SK-N-SH (cell line): ENCODE measurements at regions not wholly inside any gene's neighbourhood (a gene's known extent, or its start where the extent isn't known, plus 50 kb on each side); places are given as distances from the start of the nearest gene placed in this dataset.

Source experiments
- CTCF ChIA-PET: fragments of 300-600, 350-600 bp; formaldehyde crosslinking; extraction: SDS; loops from one replicate; lab custom pipeline; 2021; lab: Yijun Ruan, JAX
- POLR2A ChIA-PET: fragments of 350-600 bp; sonication (Branson Sonifier 250); formaldehyde crosslinking; extraction: SDS; loops from one replicate; lab custom pipeline; 2020; ENCODE audit warnings: antibody characterized with exemption, inconsistent platforms; lab: Yijun Ruan, JAX
- DNase-seq: peaks from one replicate; pipeline ENCODE4 v3.0.0; 2012
- H2AFZ ChIP-seq: fragments of 200-600 bp; sonication (generic); 2 replicates; pipeline ENCODE4 v1.8.1; 2016; ENCODE audit warnings: antibody characterized with exemption, mild to moderate bottlenecking, low read depth
- H3F3A ChIP-seq: fragments of 200-600 bp; sonication (generic); replicated peaks from 2 replicates; pipeline ENCODE3; 2016; ENCODE audit warnings: antibody characterized with exemption, mild to moderate bottlenecking; ENCODE audit not compliant: insufficient read depth
- H3K27ac ChIP-seq, 2 experiments: fragments of 200-500 bp in 1 of 2; fragments of 200-600 bp in 1 of 2; sonication (Bioruptor generic) in 1 of 2; sonication (generic), shearing (Covaris generic) in 1 of 2; 2 replicates each; pipeline versions ENCODE4 v1.5.1 to v1.6.1; 2014 to 2016; ENCODE audit warnings: low read depth in 2 of 2, inconsistent platforms in 1 of 2, low read length in 1 of 2, mild to moderate bottlenecking in 1 of 2, mixed read lengths in 1 of 2
- H3K27me3 ChIP-seq: fragments of 200-600 bp; sonication (generic), shearing (Covaris generic); 2 replicates; pipeline ENCODE4 v1.6.1; 2016; ENCODE audit warnings: mixed run types; ENCODE audit not compliant: insufficient read depth
- H3K36me3 ChIP-seq, 2 experiments: fragments of 200-500 bp in 1 of 2; fragments of 200-600 bp in 1 of 2; sonication (Bioruptor generic) in 1 of 2; sonication (generic) in 1 of 2; replicated peaks in 1 of 2; 2 replicates each; pipeline versions ENCODE3 to v1.5.1; 2014 to 2016; ENCODE audit warnings: low read length in 1 of 2, mild to moderate bottlenecking in 1 of 2; ENCODE audit not compliant: insufficient read depth in 2 of 2, control insufficient read depth in 1 of 2
- H3K4me1 ChIP-seq, 2 experiments: fragments of 200-500 bp in 1 of 2; fragments of 200-600 bp in 1 of 2; sonication (Bioruptor generic) in 1 of 2; sonication (generic), shearing (Covaris generic) in 1 of 2; 2 replicates each; pipeline versions ENCODE4 v1.5.1 to v1.6.1; 2014 to 2016; ENCODE audit warnings: low read depth in 1 of 2, low read length in 1 of 2, mixed run types in 1 of 2; ENCODE audit not compliant: insufficient read depth in 2 of 2, control insufficient read depth in 1 of 2
- H3K4me2 ChIP-seq: fragments of 200-600 bp; sonication (generic), shearing (Covaris generic); 2 replicates; pipeline ENCODE4 v1.6.1; 2017; ENCODE audit warnings: mixed run types
- H3K4me3 ChIP-seq, 2 experiments: fragments of 200-500 bp in 1 of 2; fragments of 200-600 bp in 1 of 2; sonication (Bioruptor generic) in 1 of 2; sonication (generic), shearing (Covaris generic) in 1 of 2; 2 replicates each; pipeline versions ENCODE4 v1.5.1 to v1.8.1; 2014 to 2016; ENCODE audit warnings: low read depth in 2 of 2, inconsistent platforms in 1 of 2, low read length in 1 of 2, mild to moderate bottlenecking in 1 of 2, mixed read lengths in 1 of 2, moderate library complexity in 1 of 2
- H3K79me2 ChIP-seq: fragments of 200-600 bp; sonication (generic); 2 replicates; pipeline ENCODE4 v1.8.1; 2017; ENCODE audit warnings: mild to moderate bottlenecking; ENCODE audit not compliant: insufficient read depth
- H3K9ac ChIP-seq: fragments of 200-600 bp; sonication (generic); 2 replicates; pipeline ENCODE4 v1.6.1; 2017; ENCODE audit warnings: mixed run types
- H3K9me2 ChIP-seq: fragments of 200-600 bp; sonication (generic); 2 replicates; pipeline ENCODE4 v1.6.1; 2017; ENCODE audit warnings: mixed run types
- H3K9me3 ChIP-seq: fragments of 200-600 bp; sonication (generic); 2 replicates; pipeline ENCODE4 v1.6.1; 2017; ENCODE audit warnings: mixed run types, mild to moderate bottlenecking, moderate library complexity
- H4K20me1 ChIP-seq: fragments of 200-600 bp; sonication (generic); 2 replicates; pipeline ENCODE4 v1.6.1; 2017; ENCODE audit warnings: mild to moderate bottlenecking, mixed run types; ENCODE audit not compliant: insufficient read depth
- CHD2 ChIP-seq: fragments of 150-350 bp; IDR thresholded peaks from 2 replicates; pipeline ENCODE4 v1.6.1; 2018; ENCODE audit warnings: low read length; ENCODE audit not compliant: partially characterized antibody
- ELF1 ChIP-seq: IDR thresholded peaks from 2 replicates; pipeline ENCODE4 v1.4.0; 2012
- EP300 ChIP-seq, 2 experiments: IDR thresholded peaks; 2 replicates each; pipeline versions ENCODE4 v1.4.0 to v1.6.1; 2012; ENCODE audit warnings: borderline replicate concordance in 1 of 2, low read depth in 1 of 2, low read length in 1 of 2
- FOSL2 ChIP-seq: IDR thresholded peaks from 2 replicates; pipeline ENCODE4 v1.4.0; 2012; ENCODE audit warnings: low read depth, mild to moderate bottlenecking, moderate library complexity, borderline replicate concordance
- FOXJ3 ChIP-seq: sonication (generic); formaldehyde crosslinking; IDR thresholded peaks from 2 replicates; pipeline ENCODE4 v1.5.1; 2020; ENCODE audit warnings: mild to moderate bottlenecking, missing genetic modification reagents
- GABPA ChIP-seq: IDR thresholded peaks from 2 replicates; pipeline ENCODE4 v1.4.0; 2012; ENCODE audit warnings: low read depth, mild to moderate bottlenecking
- GATA2 ChIP-seq: sonication (generic); formaldehyde crosslinking; IDR thresholded peaks from 2 replicates; pipeline ENCODE4 v1.5.0; 2020; ENCODE audit warnings: mild to moderate bottlenecking, missing genetic modification reagents
- JUND ChIP-seq: IDR thresholded peaks from 2 replicates; pipeline ENCODE4 v1.4.0; 2012
- MXI1 ChIP-seq: IDR thresholded peaks from 2 replicates; pipeline ENCODE4 v1.6.1; 2012; ENCODE audit warnings: mild to moderate bottlenecking, low read depth, low read length, improper control_type of control experiment
- NRF1 ChIP-seq: IDR thresholded peaks from 2 replicates; pipeline ENCODE4 v1.6.1; 2012; ENCODE audit warnings: low read depth, mild to moderate bottlenecking, low read length
- RCOR1 ChIP-seq: fragments of 150-350 bp; IDR thresholded peaks from 2 replicates; pipeline ENCODE4 v1.6.1; 2017; ENCODE audit warnings: antibody characterized with exemption, low read length
- RFX5 ChIP-seq: IDR thresholded peaks from 2 replicates; pipeline ENCODE4 v1.6.1; 2012; ENCODE audit warnings: mild to moderate bottlenecking, improper control_type of control experiment, low read length
- SIN3A ChIP-seq: IDR thresholded peaks from 2 replicates; pipeline ENCODE4 v1.6.1; 2012; ENCODE audit warnings: low read depth, mild to moderate bottlenecking, low read length, moderate library complexity, borderline replicate concordance
- SMC3 ChIP-seq: IDR thresholded peaks from 2 replicates; pipeline ENCODE4 v1.6.1; 2012; ENCODE audit warnings: low read depth, low read length, improper control_type of control experiment
- TAF1 ChIP-seq: IDR thresholded peaks from 2 replicates; pipeline ENCODE4 v1.6.1; 2012; ENCODE audit warnings: low read depth, mild to moderate bottlenecking, low read length, moderate library complexity, borderline replicate concordance
- TCF12 ChIP-seq: IDR thresholded peaks from 2 replicates; pipeline ENCODE4 v1.4.0; 2012
- TEAD4 ChIP-seq: IDR thresholded peaks from 2 replicates; pipeline ENCODE4 v1.4.0; 2012; ENCODE audit warnings: mild to moderate bottlenecking, borderline replicate concordance; ENCODE audit not compliant: insufficient read depth
- WGBS: methylation state at CpG from one replicate; pipeline ENCODE4 v1.1.6; 2017; ENCODE audit warnings: low lambda C conversion rate; 5-methylcytosine and 5-hydroxymethylcytosine counted together
- TF ChIP-seq, protein P1 (sequence below): fragments of 150-350 bp; IDR thresholded peaks from 2 replicates; pipeline ENCODE4 v1.6.1; 2016; ENCODE audit warnings: mild to moderate bottlenecking, low read depth, low read length
- TF ChIP-seq, protein P2 (sequence below): IDR thresholded peaks from 2 replicates; pipeline ENCODE4 v1.4.0; 2012; ENCODE audit warnings: low read depth, borderline replicate concordance
- TF ChIP-seq, protein P3 (sequence below): fragments of 200-600 bp; sonication (generic); IDR thresholded peaks from 2 replicates; pipeline ENCODE4 v1.6.1; 2017; ENCODE audit warnings: antibody characterized with exemption, mild to moderate bottlenecking, moderate library complexity

DNA sequence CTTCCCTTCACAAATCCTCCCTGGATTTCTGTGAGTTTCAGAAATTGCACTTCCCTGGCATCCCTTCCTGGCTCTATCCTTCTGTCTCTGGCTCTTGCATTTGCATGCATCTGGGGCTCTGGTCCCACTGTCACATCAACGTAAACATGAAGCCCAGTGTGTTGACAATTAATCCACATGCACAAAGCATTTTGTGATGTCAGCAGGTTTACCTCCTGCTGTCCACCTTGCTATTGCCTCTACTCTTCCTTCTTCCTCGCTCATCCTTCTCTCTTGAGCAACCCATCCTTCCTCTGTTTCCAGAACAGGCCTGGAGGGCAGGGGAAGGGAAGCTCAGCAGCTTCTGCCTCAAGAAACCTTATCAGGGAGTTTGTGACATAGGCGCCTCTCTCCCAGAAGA is 111.7 kb upstream of the ATP5MC3 start:
- no peak overlapping the region for H3K27ac ChIP-seq
- DNase-seq = no peak
- H3K27me3 ChIP-seq = peaks cover 4% of the 10 kb centered on the region; the same call in 1 of the 2 replicates
- H4K20me1 ChIP-seq = no peaks in the 10 kb centered on the region
- no peak overlapping the region for H3K9ac ChIP-seq
- H3K36me3 ChIP-seq = no peaks in the 10 kb centered on the region
- H3K4me1 ChIP-seq = no peaks in the 10 kb centered on the region
- H2AFZ ChIP-seq = no peak overlapping the region
- POLR2A ChIA-PET = no interaction called here
- H3K4me3 ChIP-seq = no peak overlapping the region
- H3K79me2 ChIP-seq = no peaks in the 10 kb centered on the region
- TF ChIP-seq TCF12 (no peak), ELF1 (no peak), GABPA (no peak), TEAD4 (no peak), JUND (no peak), FOXJ3 (CRISPR knock-in tag) (no peak), RFX5 (no peak), SMC3 (no peak), MXI1 (no peak), RCOR1 (no peak)
- TF ChIP-seq, protein P1, sequence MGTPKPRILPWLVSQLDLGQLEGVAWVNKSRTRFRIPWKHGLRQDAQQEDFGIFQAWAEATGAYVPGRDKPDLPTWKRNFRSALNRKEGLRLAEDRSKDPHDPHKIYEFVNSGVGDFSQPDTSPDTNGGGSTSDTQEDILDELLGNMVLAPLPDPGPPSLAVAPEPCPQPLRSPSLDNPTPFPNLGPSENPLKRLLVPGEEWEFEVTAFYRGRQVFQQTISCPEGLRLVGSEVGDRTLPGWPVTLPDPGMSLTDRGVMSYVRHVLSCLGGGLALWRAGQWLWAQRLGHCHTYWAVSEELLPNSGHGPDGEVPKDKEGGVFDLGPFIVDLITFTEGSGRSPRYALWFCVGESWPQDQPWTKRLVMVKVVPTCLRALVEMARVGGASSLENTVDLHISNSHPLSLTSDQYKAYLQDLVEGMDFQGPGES = no peak
- TF ChIP-seq, protein P2, sequence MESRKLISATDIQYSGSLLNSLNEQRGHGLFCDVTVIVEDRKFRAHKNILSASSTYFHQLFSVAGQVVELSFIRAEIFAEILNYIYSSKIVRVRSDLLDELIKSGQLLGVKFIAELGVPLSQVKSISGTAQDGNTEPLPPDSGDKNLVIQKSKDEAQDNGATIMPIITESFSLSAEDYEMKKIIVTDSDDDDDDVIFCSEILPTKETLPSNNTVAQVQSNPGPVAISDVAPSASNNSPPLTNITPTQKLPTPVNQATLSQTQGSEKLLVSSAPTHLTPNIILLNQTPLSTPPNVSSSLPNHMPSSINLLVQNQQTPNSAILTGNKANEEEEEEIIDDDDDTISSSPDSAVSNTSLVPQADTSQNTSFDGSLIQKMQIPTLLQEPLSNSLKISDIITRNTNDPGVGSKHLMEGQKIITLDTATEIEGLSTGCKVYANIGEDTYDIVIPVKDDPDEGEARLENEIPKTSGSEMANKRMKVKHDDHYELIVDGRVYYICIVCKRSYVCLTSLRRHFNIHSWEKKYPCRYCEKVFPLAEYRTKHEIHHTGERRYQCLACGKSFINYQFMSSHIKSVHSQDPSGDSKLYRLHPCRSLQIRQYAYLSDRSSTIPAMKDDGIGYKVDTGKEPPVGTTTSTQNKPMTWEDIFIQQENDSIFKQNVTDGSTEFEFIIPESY = no peak
- TF ChIP-seq, all 33 proteins: peak for 0
- CTCF ChIA-PET = interaction anchor here (0.6 to 1.9 kb wide), 5 partner anchors 10 to 794 kb away, joined by 3 to 5 read pairs (median 4); no protein-coding TSS in a partner anchor
- Histone ChIP-seq H3F3A (no peaks in the 10 kb centered on the region), H3K9me2 (no peaks in the 10 kb centered on the region), H3K9me3 (no peaks in the 10 kb centered on the region), H3K4me2 (no peak overlapping the region)
- 49% methylated on average over 3 of the region's 3 CpGs for WGBS

DNA sequence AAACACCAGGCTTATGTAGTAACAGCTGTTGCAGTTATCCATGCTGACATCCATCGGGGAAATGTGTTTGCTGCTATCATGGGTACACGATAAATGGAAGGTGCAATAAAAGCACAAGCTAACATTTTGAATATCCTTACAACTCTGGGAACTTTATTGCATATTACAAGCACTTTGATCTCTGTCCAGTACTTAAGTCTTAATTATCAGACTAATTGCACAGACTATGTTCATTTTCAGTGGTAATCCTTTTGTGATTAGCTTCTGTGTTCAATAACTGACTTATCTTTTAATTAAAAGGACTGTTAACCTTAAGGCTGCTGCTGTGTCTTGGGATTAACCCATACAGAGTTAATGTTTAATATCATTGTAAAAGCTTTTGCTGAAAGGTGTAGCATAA is 101.4 kb upstream of the ATP5MC3 start:
- CTCF ChIA-PET = interaction anchor here (0.7 to 14.0 kb wide), 28 partner anchors 11 to 816 kb away, joined by 3 to 168 read pairs (median 6); partner anchors contain the start of gene HOXD12
- H3K79me2 ChIP-seq = no peaks in the 10 kb centered on the region
- H3K4me1 ChIP-seq = no peaks in the 10 kb centered on the region; a peak in 2 of 4 replicates
- no peak overlapping the region for H3K27ac ChIP-seq
- POLR2A ChIA-PET = no interaction called here
- H3K9me3 ChIP-seq = no peaks in the 10 kb centered on the region
- no peak for DNase-seq
- H2AFZ ChIP-seq = no peak overlapping the region
- WGBS = 29% methylated on average over 2 of the region's 2 CpGs
- H3F3A ChIP-seq = no peaks in the 10 kb centered on the region
- H3K4me3 ChIP-seq = no peak overlapping the region
- H3K9me2 ChIP-seq = no peaks in the 10 kb centered on the region
- H3K27me3 ChIP-seq = no peaks in the 10 kb centered on the region
- no peak overlapping the region for H3K9ac ChIP-seq
- no peaks in the 10 kb centered on the region for H3K36me3 ChIP-seq
- H4K20me1 ChIP-seq = no peaks in the 10 kb centered on the region
- no peak overlapping the region for H3K4me2 ChIP-seq
- TF ChIP-seq CHD2 (no peak), NRF1 (no peak), SIN3A (no peak), GATA2 (CRISPR knock-in tag) (no peak), MXI1 (no peak), EP300 (IDR thresholded peaks at IDR 0.05; ENCODE audit: borderline replicate concordance in 1 of 2, low read depth in 1 of 2, low read length in 1 of 2) (no peak), FOSL2 (no peak), ELF1 (no peak), FOXJ3 (CRISPR knock-in tag) (no peak), TAF1 (no peak), JUND (no peak)
- TF ChIP-seq, protein P3, sequence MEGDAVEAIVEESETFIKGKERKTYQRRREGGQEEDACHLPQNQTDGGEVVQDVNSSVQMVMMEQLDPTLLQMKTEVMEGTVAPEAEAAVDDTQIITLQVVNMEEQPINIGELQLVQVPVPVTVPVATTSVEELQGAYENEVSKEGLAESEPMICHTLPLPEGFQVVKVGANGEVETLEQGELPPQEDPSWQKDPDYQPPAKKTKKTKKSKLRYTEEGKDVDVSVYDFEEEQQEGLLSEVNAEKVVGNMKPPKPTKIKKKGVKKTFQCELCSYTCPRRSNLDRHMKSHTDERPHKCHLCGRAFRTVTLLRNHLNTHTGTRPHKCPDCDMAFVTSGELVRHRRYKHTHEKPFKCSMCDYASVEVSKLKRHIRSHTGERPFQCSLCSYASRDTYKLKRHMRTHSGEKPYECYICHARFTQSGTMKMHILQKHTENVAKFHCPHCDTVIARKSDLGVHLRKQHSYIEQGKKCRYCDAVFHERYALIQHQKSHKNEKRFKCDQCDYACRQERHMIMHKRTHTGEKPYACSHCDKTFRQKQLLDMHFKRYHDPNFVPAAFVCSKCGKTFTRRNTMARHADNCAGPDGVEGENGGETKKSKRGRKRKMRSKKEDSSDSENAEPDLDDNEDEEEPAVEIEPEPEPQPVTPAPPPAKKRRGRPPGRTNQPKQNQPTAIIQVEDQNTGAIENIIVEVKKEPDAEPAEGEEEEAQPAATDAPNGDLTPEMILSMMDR = no peak
- TF ChIP-seq, protein P1 = no peak
- TF ChIP-seq, protein P2 = no peak
